ENCODE measurements at regions not wholly inside any gene's neighbourhood (a gene's known extent, or its start where the extent isn't known, plus 50 kb on each side); places are given as distances from the start of the nearest gene placed in this dataset.

DNA sequence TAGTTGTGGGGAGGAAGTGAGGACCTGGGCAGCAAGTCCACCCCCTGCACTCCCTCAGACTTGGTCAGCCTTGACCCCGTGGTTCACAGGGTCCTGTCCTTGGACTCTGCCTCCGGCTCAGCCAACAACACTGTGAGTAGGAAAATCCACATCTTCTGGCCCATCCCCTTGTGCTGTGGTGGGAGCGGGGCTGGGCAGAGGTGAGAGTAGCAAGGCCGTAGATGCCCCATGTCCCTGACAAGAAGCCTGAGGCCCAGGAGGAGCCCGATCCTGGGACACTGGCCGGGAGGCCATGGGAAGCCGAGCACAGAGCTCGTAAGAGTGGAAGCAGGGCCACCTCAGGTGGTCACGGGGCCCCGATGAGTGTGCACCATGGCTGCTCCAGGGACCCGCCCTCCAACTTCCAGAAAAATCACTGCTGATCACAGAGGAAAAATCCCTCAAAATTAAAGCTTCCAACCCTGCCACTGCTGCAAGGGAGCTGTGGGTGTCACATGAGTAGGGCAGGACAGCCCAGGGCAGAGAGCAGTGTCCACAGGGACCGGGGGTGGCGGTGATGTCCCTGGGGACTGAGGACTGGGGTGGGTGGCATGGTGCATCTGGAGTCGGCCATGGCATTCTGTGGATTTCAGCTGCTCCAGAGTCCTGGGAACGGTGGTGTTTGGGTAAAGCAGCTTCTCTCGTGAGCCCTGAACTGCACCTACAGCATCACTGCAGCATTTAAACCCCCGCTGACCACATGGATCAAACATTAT, 189.4 kb downstream of the DLL1 start:
- Histone ChIP-seq H3K4me1 (peaks cover 0 to 8% (median 0%) of the 10 kb centered on the region in 4 donors), H3K4me3 (no peak overlapping the region), H3K9me3 (no peaks in the 10 kb centered on the region), H3K27me3 (no peaks in the 10 kb centered on the region), H3K36me3 (no peaks in the 10 kb centered on the region), H3K27ac (no peak overlapping the region)
- TF ChIP-seq POLR2A (IDR thresholded peaks at IDR 0.05) (no peak), EP300 (IDR thresholded peaks at IDR 0.05) (no peak)
- TF ChIP-seq, protein P1, sequence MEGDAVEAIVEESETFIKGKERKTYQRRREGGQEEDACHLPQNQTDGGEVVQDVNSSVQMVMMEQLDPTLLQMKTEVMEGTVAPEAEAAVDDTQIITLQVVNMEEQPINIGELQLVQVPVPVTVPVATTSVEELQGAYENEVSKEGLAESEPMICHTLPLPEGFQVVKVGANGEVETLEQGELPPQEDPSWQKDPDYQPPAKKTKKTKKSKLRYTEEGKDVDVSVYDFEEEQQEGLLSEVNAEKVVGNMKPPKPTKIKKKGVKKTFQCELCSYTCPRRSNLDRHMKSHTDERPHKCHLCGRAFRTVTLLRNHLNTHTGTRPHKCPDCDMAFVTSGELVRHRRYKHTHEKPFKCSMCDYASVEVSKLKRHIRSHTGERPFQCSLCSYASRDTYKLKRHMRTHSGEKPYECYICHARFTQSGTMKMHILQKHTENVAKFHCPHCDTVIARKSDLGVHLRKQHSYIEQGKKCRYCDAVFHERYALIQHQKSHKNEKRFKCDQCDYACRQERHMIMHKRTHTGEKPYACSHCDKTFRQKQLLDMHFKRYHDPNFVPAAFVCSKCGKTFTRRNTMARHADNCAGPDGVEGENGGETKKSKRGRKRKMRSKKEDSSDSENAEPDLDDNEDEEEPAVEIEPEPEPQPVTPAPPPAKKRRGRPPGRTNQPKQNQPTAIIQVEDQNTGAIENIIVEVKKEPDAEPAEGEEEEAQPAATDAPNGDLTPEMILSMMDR (IDR thresholded peaks at IDR 0.05), result no peak
- WGBS, 2 donors, result 90 to 92% methylated on average over 17 of the region's 17 CpGs
- DNase-seq, result peak; percentile 25
- intact Hi-C loops (cut with DNase I), result no loop called here

DNA sequence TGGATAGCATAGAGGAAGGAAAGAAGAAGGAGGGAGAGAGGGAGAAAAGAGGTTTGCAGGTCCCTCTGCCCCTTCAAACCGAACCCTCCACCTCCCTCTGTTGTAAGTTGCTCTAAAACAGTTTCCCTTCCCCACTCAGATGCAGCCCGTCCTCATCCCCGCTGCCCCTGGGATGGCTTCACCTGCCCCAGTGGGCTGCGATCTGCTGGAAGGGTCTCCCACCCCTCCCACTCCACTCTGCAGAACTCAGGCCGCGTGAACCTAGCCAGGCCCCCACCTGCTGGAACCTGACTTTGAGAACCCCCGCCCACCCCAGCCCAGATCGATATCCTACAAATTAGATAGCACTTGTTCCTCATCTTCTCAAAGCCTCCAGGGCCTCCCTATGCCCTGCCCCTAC, 190.8 kb downstream of the DLL1 start:
- DNase-seq, result peak; percentile 27
- Histone ChIP-seq H3K36me3 (no peaks in the 10 kb centered on the region), H3K9me3 (no peaks in the 10 kb centered on the region), H3K27me3 (no peaks in the 10 kb centered on the region), H3K4me3 (no peak overlapping the region), H3K4me1 (peaks cover 0 to 13% (median 0%) of the 10 kb centered on the region in 4 donors), H3K27ac (no peak overlapping the region)
- whole genome bisulfite sequencing, 2 donors, result 83 to 85% methylated on average over 8 of the region's 8 CpGs
- intact Hi-C loops (cut with DNase I), result no loop called here
- no peak for TF ChIP-seq EP300 (IDR thresholded peaks at IDR 0.05)

DNA sequence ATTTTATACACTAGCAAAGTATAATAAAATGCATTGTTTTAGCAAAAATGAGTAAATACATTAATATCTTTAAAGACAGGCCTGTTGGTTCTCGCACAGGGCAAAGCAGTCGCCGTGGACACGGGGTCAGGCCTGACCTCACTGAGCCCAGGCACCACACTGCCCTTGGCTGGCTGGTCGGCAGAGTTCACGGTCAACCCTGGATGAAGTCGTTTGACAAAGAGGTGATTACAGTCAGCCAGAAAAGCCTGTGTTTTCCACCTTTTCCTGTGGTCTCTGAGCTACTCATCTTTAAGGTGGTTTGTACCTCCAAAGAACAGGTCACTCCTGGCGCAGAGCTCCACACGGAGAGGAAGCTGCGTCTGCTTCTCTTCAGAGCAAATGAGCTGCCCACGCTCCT, 191.5 kb downstream of the DLL1 start:
- 86 to 90% methylated on average over 11 of the region's 11 CpGs for WGBS, 2 donors
- TF ChIP-seq POLR2A (IDR thresholded peaks at IDR 0.05) (no peak), POLR2AphosphoS5 (IDR thresholded peaks at IDR 0.05) (no peak), EP300 (IDR thresholded peaks at IDR 0.05) (no peak)
- TF ChIP-seq, protein P1 (IDR thresholded peaks at IDR 0.05), result no peak
- DNase-seq, result peak; percentile 38

DNA sequence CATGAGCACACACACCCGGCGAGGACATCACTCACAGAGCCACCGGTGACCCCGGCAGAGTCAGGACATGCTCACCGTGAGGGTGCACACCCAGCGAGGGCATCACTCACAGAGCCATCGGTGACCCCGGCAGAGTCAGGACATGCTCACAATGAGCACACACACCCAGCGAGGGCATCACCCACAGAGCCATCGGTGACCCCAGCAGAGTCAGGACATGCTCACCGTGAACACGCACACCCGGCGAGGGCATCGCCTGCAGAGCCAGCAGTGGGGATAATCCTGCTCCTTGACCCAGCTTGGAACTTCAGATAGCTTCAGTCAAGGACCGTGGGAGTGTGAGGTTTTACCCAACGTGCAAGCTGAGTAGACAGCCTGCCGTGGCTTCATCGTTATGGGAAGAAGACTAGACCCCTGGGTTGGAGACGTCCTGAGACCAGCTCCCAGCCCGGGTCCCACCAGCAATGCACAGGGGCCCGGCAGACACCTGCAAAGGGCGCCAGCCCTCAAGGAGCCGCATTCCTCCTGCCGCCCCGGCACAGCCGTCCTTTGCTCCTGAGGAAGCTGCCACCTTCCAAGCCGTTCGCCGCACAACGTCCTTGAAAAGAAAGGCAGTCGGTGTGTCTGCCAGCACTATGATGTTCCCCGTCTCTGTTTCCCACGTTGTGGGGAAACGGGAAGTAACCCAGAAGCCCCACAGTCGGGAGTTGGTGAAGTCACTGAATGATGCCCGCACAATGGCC, 192.3 kb downstream of the DLL1 start:
- DNase-seq, result peak; percentile 50
- no peaks in the 10 kb centered on the region for H3K27me3 ChIP-seq
- 92% methylated on average over 37 of the region's 37 CpGs for WGBS, 2 donors
- intact Hi-C loops (cut with DNase I), result no loop called here
- peaks cover 0 to 13% (median 0%) of the 10 kb centered on the region in 4 donors for H3K4me1 ChIP-seq
- H3K9me3 ChIP-seq, result no peaks in the 10 kb centered on the region
- no peak overlapping the region for H3K27ac ChIP-seq
- no peak overlapping the region for H3K4me3 ChIP-seq
- no peaks in the 10 kb centered on the region for H3K36me3 ChIP-seq
- TF ChIP-seq POLR2A (IDR thresholded peaks at IDR 0.05) (no peak), EP300 (IDR thresholded peaks at IDR 0.05) (no peak), POLR2AphosphoS5 (IDR thresholded peaks at IDR 0.05) (no peak)

More for the DNA sequence above, 191.5 kb downstream of the DLL1 start:
- Histone ChIP-seq H3K4me1 (peaks cover 0 to 13% (median 0%) of the 10 kb centered on the region in 4 donors), H3K27me3 (no peaks in the 10 kb centered on the region), H3K9me3 (no peaks in the 10 kb centered on the region), H3K4me3 (no peak overlapping the region), H3K27ac (no peak overlapping the region), H3K36me3 (no peaks in the 10 kb centered on the region)
- intact Hi-C loops (cut with DNase I), result no loop called here

DNA sequence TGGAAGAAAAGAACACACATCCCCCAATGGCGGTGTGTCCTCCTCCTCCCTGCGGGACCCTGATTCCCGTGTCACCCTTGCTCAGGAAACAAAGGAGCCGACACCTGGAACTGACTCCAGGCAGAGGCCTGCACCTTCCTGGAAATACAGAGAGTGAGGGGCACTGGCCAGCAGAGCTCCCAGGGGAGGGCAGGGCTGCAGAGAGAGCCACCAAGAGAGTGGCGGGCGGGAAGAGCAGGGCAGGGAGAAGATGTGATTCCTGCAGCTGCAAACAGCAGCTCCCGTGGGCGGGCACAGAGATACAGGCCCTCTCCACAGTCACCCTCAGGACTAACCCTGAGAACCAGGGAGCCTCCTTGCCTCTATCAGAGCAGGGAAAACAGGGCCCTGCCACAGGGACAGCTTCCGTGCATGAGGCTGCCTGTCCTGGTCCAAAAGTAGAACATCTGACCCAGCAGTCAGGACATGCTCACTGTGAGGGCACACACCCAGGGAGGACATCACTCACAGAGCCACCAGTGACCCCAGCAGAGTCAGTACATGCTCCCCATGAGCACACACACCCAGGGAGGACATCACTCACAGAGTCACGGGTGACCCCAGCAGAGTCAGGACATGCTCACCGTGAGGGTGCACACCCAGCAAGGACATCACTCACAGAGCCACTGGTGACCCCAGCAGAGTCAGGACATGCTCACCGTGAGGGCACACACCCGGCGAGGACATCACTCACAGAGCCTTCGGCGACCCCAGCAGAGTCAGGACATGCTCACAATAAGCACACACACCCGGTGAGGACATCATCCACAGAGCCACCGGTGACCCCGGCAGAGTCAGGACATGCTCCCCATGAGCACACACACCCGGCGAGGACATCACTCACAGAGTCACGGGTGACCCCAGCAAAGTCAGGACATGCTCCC, 193.1 kb downstream of the DLL1 start:
- Histone ChIP-seq H3K36me3 (no peaks in the 10 kb centered on the region), H3K27ac (no peak overlapping the region), H3K4me3 (no peak overlapping the region), H3K27me3 (no peaks in the 10 kb centered on the region), H3K9me3 (no peaks in the 10 kb centered on the region), H3K4me1 (peaks cover 0 to 13% (median 0%) of the 10 kb centered on the region in 4 donors)
- intact Hi-C loops (cut with DNase I), result no loop called here
- peak; percentile 41 for DNase-seq
- 72 to 84% methylated on average over 22 of the region's 22 CpGs for WGBS, 2 donors
- TF ChIP-seq EP300 (IDR thresholded peaks at IDR 0.05) (no peak), POLR2A (IDR thresholded peaks at IDR 0.05) (no peak), POLR2AphosphoS5 (IDR thresholded peaks at IDR 0.05) (no peak)
- TF ChIP-seq, protein P1 (IDR thresholded peaks at IDR 0.05), result no peak
